LNCaP clone FGC (cell line): ENCODE measurements at regions not wholly inside any gene's neighbourhood (a gene's known extent, or its start where the extent isn't known, plus 50 kb on each side); places are given as distances from the start of the nearest gene placed in this dataset.

Source experiments
- DNase-seq: peaks from one replicate; pipeline ENCODE4 v3.0.0-alpha.2; 2011; ENCODE audit warnings: low read depth
- H3K4me3 ChIP-seq: 2 replicates; pipeline ENCODE4 v1.5.1; 2011; ENCODE audit warnings: mild to moderate bottlenecking, low read depth, low read length, control low read depth
- CTCF ChIP-seq: IDR thresholded peaks from 2 replicates; pipeline ENCODE4 v1.5.1; 2012; ENCODE audit warnings: mild to moderate bottlenecking; ENCODE audit not compliant: control insufficient read depth, insufficient read depth; ENCODE audit errors: extremely low read depth

DNA sequence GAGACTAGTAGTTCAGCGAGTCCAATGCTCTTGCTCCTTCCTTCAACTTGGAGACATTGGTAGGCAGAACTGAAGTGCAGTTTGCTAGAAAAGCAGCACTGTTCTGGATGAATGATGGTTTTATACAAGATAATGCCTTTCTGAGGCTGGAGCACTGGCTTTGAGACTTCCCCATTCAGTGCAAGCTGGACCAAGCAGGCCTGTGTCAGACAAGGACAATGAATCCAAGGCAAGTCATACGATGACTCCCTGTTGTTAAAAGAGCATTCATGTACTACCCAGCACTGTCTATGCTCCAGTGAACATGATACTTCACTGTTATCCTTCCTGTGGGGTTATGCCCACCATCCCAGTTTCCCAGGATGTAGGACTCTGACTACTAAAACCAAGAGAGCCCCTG is 242.3 kb upstream of the RAG2 start:
- DNase-seq = no peak
- no peak overlapping the region for H3K4me3 ChIP-seq
- no peak for TF ChIP-seq CTCF

DNA sequence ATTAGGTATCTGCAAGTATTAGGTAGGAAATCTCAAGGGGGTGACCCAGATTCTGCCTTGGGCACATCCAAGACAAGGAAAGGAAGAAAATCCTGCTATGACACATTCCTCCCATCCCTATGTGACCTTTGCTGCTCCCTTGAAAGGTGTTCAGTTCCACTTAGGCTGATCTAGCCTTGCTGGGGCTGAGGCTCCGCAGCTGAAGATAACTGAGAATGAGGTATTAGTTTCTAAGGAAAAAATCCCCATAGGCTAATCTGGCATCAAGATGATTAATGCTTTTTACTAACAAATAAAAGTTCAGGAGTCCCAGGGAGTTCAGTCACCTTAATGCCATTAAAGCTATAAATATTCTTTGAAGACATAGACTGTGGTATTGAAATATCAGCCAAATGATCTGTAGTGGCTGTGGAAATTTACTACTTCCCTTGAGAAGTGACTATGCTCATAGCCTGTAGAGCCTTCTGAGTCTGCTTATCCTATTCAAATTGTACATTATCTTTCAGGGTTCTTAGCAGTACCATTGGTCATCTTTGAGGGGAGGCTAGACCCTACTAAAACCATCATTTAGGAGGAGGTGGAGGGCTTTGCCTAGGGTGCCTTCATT is 239.9 kb upstream of the RAG2 start:
- no peak overlapping the region for H3K4me3 ChIP-seq
- DNase-seq = no peak
- no peak for TF ChIP-seq CTCF

DNA sequence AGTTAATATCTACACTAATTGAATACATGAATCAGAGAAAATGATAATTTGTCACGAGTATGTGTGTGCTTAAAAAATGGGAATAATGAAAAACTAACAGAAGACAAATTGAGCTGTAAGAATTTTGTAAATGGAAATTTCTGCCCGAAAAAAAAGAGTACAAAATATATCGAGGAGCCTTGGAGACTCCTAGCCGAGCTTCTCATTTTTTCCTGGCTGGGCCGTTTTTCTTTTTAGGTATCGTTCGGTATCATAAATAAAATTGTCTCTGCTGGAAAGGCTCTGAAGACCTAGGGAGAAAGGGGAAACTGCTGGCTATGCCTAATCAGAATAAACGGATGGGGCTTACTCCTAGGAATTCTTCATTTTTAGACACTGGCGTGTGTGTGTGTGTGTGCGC is 227.2 kb upstream of the RAG2 start:
- no peak for TF ChIP-seq CTCF
- no peak for DNase-seq
- no peak overlapping the region for H3K4me3 ChIP-seq

GRCh38 chr11:36824349-36824748 is 226.3 kb upstream of the RAG2 start:
- DNase-seq = no peak
- no peak overlapping the region for H3K4me3 ChIP-seq
- no peak for TF ChIP-seq CTCF

- H3K4me3 ChIP-seq = no peak overlapping the region
- no peak for DNase-seq
- TF ChIP-seq CTCF = no peak
Measured at GRCh38 chr11:36822829-36823228, 224.8 kb upstream of the RAG2 start.

DNA sequence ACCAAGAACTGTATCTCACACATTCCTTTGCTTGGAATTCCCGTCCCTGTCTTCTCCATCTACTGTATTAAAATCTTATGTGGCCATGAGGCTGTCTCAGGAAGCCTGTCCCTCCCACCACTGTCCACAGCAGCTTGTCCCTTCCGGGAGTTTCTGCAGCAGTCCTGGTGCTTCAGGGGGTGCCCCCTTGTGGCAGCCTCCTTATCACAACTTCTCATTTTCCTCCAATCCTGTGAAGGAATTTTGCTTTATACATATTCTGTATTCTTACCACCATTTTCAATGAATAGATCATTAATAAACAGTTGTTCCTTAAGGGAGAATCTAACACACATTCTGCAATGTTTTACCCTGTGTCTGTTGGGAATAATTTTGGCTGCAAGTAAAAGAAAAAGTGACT is 220.4 kb upstream of the RAG2 start:
- no peak for DNase-seq
- peak; percentile 55 for TF ChIP-seq CTCF

GRCh38 chr11:36817336-36817965 is 219.4 kb upstream of the RAG2 start:
- H3K4me3 ChIP-seq = no peak overlapping the region
- no peak for TF ChIP-seq CTCF
- DNase-seq = no peak

More for the DNA sequence above, 220.4 kb upstream of the RAG2 start:
- no peak overlapping the region for H3K4me3 ChIP-seq
